RCC 7860 (cell line): ENCODE measurements at regions not wholly inside any gene's neighbourhood (a gene's known extent, or its start where the extent isn't known, plus 50 kb on each side); places are given as distances from the start of the nearest gene placed in this dataset.

Experiments
- DNase-seq: peaks from one replicate; pipeline ENCODE4 v3.0.0-alpha.2; 2015; ENCODE audit warnings: low spot score
- FAIRE-seq: peaks from 2 replicates; lab custom pipeline; 2012; peaks lifted over from hg19 to GRCh38; lab: Jason Lieb, UNC

DNA sequence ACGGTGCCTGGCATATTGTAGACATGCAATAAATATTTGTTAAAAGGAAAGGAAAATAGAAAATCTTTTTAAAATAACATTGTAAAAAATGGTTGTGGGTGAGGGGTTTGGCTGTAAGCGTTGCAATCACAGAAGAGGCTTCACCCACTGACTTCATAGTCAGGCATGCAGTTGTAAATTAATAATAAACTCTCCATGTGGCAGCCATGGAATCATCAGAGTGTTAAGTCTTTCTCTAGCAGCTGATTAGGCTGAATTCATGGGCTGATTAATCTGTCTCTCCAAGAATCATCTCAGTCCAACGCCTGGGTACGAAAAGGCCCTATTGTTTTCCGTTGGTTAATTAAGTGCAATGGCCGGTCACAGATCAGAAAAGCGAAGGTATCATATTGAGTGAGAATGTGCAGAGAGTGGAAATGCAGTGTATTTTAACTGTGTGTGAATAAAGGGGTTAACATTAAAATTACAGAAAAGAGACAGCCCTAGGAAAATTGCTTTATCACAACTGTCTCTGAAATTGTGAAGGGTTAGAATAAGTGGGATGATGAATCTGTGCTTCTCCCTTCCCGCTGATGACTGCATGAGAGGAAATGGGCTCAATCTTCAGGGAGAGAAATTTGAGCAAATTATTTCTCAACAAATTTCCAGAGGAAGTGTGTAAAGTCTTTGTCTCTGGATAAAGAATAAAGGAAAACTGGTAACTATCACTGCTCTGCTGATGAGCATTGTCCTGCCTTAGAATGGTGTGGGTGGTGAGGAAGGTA, 269.0 kb downstream of the FAM76B start:
- no peak for DNase-seq
- no peak for FAIRE-seq

DNA sequence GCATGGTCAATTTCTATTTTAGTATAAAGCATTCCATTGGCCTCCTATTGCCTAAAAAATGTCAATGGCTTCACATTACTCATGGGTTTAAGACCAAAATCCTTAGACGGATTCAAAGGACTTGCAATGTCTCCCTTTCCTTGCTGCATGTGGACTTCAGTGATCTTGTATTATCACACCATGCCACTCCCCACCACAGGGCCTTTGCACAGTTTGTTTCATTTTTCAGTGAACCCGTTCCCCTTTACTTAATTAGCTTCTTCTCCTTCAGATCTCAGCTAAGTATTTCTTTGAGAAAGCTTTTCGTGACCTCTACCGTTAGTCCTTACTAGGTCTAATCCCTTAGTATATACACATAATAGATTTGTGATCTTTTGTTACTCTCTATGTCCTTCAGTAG, 269.7 kb downstream of the FAM76B start:
- FAIRE-seq (no peak), DNase-seq (no peak)

DNA sequence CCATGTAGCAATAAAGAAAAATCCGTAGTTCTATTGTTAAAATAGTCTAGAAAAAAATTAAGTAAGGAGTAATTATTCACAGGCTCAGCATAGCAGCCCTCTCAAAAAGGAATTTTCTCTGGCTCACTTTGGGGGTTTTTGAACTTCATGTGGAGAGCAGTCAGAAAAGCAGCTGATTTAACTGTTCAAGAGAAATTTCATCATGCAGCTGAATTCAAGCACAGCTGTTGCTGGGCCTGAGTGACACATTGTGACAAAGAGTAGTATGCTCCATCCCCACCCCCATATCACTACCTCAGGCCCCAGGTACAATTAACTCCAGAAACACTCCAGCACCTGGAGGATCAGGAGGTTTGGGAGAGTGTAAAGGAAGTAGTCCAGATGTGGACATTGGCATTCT, 272.1 kb downstream of the FAM76B start:
- FAIRE-seq (no peak), DNase-seq (no peak)

DNA sequence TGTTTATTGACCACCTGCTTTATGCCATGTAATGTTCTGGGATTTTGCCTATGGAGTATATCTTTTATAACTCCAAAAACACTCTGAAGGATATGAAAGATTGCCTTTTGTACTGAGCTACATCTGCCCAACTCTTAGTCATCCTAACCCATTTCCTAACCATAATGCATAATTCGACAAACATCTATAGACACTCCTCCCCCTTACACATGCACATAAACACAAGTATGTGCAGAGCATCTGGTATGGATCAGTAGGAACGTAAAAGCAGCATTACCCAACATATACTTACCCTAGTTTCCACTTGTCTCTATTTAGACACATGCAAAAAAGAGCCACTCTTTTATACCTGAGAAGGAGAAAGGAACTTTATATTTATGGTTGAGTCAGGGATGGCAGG, 272.8 kb downstream of the FAM76B start:
- DNase-seq (no peak), FAIRE-seq (no peak)

DNA sequence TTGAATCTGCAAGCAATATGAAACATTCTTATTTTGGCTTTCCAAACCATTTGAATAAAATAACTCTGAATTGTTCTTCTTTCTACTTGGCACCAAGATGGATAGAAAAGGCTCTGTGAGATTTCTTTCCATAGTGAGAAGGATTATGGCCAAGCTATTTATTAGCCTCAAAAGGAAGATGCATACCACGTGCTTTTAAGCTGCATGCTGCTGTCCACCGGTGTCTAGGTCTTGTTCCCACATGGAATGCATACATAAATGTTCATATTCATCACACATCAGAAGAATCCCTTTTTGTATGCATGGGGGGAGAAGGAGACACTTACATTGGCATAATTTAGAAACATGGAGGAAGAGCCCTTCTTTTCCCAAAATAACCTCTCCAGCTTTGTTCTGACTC, 273.4 kb downstream of the FAM76B start:
- DNase-seq (no peak), FAIRE-seq (no peak)

DNA sequence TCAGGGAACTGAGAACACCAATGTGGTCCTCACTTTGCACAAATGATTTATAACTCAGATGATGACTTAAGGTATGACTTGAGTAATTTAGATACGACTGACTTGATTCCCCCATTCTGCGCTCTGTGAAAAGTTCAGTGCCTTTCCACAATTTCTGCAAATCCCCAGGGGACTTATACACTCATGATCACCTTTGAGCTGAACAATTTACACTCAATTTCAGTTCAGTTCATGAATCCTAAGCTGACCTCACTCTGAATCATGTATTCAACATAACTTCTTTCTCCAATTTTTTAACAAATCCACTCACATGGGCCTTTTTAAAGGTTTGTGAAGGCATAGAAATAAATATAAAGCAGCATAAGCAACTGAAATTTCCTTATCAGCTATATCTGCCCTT, 274.2 kb downstream of the FAM76B start:
- FAIRE-seq = no peak
- no peak for DNase-seq

DNA sequence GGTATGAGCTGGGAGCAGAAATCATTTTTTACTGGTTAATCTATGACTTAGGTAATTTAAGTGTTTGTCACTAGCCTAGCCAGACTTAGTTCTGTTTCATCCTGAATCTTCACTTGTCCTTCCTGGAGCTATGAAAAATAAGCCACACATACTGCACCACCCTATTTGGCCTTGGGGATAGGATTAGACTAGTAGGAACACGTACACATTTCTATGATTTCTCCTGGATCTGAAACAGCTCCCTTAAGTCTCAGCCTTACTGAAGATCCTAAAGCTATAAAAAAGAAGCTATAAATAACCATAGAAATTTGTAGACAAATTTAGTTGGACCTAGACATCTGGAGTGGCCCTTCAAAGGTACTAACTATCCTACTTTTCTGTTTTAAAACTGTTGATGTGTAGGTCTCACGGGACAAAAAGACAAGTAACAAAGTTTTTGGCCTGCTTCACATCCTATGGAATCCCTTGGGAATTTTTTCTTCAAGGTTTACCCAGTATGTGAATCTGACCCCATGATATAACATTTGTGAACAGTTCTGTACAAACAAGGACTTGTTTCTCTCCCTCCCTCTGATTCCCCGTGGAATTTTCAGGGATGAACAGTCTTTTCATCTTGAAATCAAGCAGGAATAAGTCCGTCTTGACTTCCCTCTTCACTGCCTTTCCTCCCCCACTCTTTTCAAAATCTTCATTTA, 275.0 kb downstream of the FAM76B start:
- DNase-seq = no peak
- no peak for FAIRE-seq

DNA sequence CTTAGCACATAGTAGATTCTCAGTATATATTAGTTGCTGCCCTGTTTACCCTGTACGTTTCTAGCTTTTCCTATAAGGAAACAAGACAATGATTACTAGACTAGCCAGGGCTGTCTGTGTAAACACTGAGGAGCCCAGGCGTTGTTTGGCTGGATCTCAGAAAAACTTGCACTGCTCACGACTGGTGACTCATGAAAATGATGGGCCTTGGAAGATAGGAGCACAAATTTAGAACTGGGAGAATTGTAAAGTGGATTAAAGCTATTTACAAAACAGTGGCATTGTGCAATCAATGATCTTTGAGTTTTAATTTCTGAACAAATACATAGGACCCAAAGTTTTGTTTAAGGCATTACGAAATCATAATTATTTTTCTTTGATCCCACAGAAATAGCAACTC, 276.9 kb downstream of the FAM76B start:
- FAIRE-seq = no peak
- DNase-seq = no peak

DNA sequence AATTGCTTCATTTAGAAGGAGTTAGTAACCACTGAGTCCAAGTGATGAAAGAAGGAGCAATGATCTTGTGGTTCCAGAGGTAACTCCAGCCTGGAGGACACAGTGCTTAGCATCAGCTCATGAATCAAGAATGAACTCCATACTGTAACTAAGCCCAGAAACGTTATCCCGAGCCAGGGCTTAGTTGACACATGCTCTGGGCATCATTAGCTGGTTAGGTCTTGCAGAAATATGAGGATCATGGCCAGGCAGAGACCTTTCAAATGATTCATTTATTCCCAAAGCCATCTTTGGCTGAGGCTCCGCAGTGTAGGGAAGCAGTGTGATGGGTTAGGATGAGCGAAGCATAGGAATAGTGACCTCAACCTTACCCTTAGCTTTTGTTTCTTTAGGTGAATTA, 277.4 kb downstream of the FAM76B start:
- FAIRE-seq (no peak), DNase-seq (no peak)

DNA sequence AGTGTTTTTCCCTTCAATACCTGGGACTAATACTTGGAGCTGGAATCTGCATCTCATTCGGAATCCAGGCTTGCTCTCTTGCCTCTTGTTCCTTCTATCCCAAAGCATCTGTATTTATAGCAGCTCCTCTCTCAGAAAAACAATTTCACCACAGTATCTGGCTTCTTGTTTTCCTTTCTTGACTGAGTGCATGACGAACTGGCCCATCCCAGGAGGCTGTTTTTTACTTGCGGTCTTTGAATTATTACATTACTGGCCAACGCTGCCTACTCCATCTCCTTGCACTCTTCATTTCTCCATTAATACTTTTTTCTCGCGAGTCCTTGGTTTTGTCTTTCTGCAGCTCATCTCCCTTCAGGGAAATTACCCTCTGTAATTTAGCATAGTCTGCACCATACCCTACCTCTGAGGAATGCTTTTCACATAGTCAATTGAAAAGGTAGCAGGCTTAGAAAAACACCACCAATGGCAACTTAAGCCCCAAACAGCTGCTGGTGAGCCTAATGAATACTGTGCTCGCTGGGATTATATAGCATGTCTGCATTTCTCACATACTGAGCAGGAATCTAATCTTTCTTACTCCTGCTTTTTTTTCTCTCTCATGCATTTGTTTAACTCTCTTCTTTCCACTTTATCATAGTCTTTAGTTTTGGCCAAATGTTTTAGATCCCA, 277.4 kb upstream of the SESN3 start:
- no peak for DNase-seq
- FAIRE-seq = no peak

DNA sequence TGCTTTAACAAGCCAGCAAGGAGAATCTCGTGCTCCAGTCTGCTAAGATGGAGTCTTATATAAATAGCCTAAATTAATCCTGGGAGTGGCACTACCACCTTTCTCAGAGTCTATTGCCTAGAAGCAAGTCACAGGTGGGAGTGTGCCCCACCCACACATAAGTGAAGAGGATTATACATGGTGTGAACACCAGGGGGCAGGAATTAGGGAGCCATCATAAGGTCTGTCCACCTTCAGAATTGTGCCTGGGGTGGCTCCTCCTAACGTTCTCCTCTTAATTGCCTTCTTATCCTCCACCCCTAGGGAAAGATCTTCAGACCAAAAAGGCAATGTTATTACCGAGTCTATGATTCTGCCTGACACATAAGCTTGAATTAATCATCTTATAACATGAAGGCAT, 276.8 kb upstream of the SESN3 start:
- no peak for FAIRE-seq
- no peak for DNase-seq

DNA sequence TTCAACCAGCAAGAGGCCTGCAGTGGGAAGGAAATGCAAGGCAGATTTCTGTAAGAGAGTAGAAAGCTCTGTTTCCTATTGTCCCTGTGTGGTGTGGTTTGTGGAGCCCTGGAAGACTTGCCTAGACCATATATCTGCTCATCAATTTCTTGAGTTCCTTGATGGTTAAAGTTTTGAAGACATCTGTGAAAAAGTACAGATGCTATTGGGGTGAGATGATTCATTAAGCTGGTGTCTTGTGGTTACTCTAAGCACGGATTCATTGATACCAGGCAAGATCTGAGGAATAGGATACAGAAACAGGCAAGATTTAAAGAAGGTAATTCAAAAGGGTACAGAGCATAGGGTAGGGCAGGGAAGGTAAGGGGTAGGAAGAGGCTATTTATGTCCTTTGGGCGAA, 275.8 kb upstream of the SESN3 start:
- FAIRE-seq (no peak), DNase-seq (no peak)

DNA sequence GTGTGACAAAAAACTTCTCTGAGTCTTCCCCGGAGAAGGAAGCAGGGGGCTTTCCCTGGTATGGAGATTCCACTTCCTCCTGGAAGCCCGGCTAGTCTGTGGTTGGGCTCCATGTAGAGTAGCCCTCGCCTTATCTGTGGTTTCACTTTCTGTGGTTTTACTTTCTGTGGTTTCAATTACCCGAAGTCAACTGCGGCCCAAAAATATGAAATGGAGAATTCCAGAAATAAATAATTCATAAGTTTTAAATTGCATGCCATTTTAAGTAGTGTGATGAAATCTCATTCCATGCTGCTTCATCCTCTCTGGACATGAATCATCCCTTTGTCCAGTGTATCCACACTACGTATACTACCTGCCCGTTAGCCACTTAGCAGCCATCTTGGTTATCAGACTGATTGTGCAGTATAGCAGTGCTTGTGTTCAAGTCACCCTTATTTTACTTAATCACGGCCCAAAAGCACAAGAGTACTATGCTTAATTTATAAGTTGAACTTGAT, 275.0 kb upstream of the SESN3 start:
- no peak for FAIRE-seq
- DNase-seq = no peak

DNA sequence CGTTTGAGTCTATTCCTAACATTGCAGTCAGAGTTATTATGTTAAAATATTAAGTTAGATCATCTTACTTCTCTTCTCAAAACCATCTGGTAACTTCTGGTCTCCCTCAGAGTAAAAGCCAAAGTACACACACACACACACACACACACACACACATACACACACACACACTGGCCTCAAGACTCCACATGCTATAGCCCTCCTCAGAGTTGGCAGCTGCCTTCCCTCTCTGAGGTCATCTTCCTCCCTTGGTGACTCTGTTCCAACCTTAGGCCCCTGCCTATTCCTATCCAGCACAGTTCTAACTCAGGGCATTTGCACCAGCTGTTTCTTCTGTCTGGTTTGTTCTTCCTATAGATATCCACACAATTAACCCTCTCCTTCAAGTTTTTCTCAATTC, 272.0 kb upstream of the SESN3 start:
- FAIRE-seq (no peak), DNase-seq (no peak)

DNA sequence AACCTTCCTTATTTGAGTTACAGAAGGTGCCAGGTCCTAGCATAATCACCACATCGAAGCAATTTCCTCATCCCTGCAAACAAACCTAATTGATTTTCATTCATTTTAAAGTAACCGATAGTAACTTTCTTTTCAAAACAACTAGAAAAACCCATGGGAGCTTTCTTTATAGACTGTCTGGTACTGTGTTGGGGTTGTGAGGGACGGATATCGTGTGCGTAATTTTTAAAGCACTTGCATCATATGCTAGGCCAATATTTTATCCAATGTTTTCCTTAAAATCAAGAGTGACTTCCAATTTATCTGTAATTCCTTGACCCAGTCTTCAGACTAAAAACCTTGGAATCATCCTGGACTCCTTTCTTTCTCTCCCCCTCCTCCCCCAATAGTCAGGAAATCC, 271.5 kb upstream of the SESN3 start:
- FAIRE-seq = no peak
- DNase-seq = no peak

DNA sequence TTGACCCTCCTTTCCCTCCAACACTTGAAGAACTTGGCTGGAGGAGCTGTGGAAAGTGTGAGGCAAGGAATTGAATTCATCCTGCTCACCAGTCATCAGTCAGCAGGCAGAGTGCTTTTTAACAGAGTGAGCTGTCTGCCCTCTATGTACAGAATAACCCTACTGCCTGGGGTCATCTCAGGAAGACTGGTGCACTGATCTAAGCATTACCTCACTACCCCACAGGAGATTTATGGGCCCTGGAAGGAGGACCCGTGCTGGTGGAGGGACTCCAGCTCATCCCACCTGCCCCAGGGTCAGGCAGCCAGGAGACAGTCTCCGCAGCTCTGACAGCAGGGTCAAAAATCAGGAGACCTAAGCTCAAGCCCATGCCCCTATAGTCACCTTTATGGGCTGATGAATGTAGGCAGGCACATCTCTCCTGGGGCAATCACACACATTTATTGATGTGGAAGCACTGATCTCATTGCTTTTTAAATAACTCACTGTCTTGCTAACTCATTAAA, 270.8 kb upstream of the SESN3 start:
- DNase-seq (no peak), FAIRE-seq (no peak)

DNA sequence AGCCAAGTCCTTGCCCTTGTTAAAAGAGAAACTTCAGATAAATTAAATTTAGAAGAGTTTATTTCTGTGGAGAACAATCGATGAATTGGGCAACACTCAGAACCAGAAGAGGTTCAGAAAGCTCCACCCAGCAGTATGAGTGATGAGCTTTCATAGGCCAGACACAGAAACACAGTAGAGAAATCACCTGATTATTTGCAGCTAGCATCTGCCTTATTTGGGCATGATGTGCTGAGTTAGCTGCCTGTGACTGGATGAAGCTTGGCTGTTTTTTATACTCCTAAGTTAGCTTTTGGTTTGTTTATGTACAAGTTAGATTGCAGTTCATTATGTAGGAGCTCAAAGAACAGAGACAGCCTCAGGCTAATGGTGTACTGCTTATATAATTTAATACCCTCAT, 269.5 kb upstream of the SESN3 start:
- FAIRE-seq (no peak), DNase-seq (no peak)

DNA sequence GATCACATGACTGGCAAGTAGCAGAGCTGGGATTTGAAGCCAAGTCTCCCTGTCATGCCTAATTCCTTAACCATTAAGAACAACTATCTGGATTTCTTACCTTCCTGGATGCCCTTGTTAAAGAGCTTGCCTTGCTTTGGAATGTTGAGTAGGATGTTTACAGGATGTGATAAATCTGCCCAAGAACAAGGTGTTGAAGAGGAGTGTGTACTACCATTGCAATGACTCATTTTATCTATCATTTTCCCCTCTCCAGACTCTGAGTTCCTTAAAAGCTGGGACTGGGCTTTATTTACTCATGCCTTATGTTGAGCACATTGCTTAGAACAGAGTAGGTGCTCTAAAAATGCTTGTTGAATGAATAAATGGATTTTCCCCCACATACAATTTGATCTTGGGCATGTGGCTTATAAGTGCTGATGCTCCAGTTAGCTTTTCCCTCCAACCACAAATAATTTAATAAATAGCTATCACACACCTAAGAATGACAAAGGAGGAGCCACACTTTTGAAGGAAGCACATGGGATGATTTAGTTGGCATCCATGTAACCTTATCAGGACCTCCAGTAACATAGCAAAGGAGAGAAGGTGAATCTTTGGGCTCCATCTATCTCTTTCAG, 268.6 kb upstream of the SESN3 start:
- FAIRE-seq = no peak
- DNase-seq = no peak

DNA sequence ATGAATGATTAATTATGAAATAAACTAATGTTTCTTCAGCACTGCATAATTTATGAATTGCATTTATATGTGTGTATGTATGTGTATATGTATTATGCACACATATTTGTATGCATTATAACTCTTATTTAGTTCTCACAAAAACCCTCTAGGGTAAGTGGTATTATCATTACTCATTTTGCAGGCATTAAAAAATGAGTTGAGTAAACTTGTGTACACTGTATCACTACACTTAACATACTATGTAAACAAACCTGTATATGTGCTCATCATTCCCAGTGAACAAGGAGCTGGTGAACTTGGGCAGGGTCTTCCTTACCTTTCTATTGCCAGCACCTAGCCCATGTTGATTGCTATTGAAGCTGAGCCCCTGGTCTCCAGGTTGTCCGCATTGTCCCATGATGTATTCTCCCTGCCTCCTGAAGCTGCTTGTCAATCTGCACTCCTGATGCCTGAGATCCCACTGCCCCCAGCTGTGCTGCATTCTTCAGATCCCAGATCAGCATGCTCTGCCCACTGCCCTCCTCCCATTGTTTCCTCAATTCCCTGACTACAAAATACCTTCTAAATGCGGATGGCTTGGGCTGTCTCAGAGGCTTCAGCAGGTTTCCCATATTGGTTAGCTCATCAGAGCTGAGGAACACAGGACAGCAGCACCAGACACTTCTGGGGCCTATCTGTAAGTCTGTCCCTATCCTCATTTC, 267.9 kb upstream of the SESN3 start:
- DNase-seq (no peak), FAIRE-seq (no peak)

DNA sequence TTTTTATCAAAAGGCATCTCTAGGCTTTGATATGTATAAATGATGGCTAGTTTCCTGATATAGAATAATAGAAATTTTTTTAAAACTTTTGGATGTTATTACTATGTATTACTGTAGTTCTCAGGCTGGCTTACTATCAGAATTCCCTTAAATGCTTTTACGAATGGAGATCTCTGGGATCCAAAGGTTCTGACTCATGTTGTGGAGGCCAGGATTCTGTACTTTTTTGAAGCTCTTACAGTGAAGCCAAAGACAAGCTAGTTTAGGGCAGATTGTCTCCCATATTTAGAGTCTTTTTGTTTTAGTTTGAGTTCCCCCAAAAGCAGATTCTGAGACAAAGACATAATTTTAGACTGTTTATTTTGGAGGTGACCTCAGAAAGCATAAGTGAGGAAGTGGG, 265.9 kb upstream of the SESN3 start:
- no peak for DNase-seq

DNA sequence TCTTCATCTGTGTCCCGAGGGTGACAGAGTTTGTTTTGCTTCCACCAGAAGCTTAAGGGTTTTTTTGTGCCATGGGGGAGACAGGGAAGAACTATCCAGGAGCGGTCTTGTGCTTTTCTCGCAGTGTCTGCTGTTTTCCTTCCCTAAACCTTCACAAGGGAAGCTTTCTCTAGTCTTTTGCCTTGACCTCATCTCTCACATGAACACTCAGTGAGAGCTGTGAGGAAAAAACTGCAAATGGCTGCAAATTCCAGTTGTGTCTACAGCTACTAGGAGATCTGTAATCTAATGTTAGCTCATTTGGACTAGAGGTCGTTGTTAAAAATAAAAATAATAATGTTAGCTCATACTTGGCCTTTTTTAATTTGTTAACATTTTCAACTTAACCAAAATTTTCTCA, 264.7 kb upstream of the SESN3 start:
- FAIRE-seq = no peak
- no peak for DNase-seq

More for the DNA sequence above, 265.9 kb upstream of the SESN3 start:
- FAIRE-seq = no peak
